Endometrial microvascular endothelial cells (primary cell): ENCODE measurements at regions not wholly inside any gene's neighbourhood (a gene's known extent, or its start where the extent isn't known, plus 50 kb on each side); places are given as distances from the start of the nearest gene placed in this dataset.

ENCODE experiments used
- in situ Hi-C: cut with HindIII; loops from 2 replicates; pipeline ENCODE4 v1.10.0; 2017; ENCODE audit warnings: low sequenced_read_pairs, low pct_unique_long_range_greater_than_20kb; ENCODE audit errors: inconsistent ontology term

DNA sequence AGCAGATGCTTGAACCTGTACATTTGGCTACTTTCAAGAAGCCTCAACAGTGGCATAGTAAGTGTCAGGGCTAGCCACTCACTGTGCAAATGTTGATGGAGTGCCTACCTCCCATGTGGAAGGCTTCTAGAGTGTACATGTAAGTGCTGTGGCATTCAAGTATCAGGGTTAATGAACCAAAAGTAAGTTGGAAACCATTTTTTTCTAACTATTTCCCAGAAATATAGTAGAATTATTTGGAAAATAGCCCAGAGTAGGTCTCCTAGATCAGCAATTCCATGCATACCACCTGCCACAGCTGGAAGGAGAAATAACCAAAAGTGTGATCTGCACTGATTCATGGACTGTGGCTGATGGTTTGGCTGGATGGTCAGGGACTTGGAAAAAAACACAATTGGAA is 53.3 kb downstream of the FOXD1 start:
- in situ Hi-C loops, result no loop called here

DNA sequence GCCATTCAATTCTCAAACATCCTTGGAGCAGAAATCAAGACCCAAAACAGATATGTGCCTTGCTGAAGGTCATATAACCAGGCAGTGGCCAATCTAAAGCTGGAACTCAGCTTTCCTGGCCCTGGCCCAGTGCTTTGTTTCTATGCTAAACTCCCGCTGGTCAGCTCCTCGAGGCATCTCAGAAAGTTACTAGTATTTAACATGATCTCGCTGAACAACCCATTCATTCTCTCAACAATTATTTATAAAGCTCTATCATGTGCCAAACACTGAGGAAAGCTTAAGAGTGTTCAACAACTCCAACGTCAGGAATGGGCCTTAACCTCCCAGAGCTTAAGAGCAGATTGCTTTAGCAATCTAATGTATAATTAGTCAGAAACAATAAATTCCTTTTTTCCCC is 54.0 kb downstream of the FOXD1 start:
- in situ Hi-C loops, result no loop called here

DNA sequence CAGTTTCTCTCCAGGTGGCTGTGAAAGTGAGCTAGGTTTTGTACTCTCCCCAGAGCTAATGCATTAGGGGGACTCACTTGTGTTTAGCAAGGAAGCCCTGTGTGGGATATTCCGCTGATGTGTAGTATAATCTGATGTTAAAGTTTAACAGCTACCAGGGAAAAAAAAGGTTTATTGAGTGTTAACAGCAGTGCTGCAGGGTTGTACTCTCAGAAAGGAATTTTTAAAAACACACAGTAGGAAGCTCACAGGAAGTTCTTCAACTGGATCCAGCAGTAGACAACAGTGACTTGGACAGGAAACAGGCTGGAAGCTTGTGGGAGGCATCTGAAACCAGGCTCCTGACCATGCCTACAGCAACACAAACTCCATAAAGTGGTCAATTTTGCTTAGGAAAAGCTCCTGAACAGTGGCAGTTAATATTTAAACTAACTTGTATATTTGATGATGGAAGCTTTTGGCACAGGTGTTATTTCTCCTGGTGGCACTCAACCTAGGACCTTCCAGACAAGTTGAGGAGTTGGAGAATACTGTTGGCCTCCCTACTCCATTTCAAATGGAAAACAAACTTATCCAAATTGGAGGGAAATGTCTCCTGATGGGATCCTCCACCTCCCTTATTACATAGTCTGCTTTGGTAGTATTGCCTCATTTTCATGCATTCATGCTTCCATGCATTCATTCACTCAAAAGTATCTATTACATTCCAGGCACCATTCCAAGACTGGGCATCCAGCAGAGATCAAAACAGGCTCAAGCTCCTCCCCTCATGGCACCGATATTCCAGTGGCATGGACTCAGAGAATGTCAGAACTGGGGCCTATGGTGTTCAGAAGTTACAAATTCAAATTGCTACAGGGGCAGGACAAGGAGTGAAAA is 54.7 kb downstream of the FOXD1 start:
- in situ Hi-C loops, result no loop called here

DNA sequence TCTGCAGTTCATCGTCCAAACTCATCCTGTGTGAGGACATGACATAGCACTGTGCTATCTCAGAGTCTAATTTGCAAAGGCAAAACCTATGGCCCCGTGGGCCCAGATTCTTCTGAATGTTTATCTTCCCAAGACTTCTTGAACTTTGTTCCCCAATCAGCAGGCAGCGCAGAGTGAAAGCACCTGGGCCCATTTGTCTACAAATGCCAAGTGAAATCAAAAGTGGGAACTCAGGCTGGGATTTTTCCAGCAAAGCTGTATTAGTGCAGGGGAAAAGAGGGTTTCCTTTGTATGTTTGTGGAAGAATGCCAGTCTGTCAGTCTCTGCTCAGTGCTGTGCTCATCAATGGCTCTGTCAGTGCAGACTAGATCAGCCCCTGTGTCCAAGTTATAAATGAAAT is 55.8 kb downstream of the FOXD1 start:
- in situ Hi-C loops, result no loop called here

DNA sequence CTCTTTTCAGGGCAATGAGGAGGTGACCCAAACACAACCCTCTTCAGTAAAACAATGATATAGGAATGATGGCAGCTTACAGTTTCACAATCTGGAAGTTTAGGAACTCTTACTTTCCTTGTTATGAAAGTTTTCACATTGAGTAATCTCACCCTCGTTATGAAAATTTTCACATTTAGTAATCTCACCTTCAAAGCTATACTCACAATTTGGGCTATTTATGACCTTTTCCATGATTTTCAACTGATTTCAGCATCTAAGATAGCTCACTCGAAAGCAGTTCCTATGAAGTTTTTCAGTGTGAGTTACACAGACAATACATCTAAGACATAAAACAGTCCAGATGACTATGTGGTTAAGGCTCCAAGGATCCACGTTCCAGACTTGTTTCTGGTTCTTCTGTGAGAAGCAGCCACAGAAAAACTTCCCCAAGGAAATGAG is 57.1 kb downstream of the FOXD1 start:
- in situ Hi-C loops, result no loop called here

DNA sequence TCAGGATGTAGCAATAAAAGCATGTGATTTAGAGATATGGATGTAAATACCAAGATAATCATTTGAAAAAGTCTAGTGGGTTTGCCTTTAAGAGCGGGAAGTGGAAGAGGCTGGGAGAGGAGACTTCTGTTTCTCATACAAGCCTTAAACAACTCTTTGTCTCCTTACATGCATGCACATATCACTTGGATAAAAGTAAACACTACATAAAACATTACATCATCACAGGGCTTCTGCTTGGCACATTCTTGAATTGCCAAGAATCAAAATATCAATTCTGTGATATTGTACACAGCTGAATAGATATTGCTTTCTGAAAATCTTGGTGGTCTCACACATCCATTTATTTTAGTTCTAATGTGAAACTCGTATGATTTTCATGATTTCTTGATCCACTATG is 57.6 kb downstream of the FOXD1 start:
- in situ Hi-C loops, result no loop called here

DNA sequence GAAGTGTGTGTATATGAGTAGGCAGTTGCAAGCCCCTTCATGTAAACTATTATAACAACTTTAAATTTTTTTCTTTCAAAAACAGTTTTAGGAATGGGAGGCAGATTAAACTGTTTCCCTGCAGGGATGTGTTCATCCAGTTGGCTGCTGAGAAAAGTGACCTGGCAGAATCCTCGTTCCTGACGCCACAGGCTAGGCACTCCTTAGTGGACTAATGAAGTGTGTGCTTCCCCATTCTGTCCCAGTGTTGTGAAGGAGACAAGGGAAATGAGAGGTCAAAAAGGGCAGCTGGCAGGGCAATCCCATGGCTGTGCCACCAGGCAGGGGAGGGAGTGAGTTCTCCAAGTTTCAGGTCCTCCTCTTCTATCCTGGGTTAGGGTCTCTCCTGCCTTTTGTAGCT is 59.8 kb downstream of the FOXD1 start:
- in situ Hi-C loops, result no loop called here

DNA sequence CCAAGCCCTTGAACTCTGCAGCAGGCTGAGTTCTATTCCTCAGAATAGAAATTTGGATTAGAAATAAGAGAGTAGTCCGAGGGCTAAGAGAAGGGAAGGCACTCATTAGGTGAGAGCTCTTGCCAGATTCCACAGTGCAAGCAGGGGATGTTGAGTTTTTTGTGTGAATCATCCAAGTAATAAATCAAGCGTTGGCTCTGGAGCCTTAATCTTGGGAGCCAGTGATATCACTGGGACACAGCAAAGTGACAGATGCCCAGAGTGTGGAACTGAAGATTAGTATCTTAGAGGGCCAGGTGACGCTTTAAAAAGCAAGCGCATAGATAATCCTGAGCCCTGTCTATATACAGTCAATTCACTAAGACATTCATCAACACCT is 60.3 kb downstream of the FOXD1 start:
- in situ Hi-C loops, result no loop called here

DNA sequence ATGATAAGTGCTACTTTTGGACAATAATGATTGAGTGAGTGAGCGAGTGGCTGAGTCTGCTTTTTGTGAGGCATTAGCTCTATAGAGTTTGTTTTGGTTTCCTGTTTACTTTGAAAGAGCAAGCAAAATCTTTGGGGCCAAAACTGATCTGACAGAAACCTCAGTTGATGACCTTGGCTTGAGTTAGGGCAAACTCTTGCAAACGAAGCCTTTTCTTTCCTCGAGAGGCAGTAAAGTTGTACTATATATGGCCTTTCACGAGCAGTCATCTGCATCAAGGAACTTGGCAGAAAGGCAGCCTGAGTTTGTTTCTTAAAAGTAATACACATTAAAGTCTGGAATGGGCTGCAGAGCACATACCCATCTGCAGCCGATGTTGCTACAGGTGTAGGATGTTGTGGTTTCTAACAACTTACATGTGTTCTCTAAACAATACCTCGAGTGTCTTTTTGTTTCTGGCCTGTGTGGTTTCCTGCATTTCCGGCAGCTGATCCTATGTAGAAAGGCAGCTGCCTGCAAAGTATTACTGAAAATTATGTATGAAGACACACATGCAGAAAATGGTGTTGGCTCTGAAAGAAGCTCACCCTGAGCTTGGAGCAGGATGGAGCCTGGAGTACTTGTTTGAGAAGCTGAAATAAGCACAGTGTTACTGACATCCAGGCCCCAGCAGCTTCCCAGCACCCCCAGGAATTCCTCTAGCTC is 60.8 kb downstream of the FOXD1 start:
- in situ Hi-C loops, result no loop called here

DNA sequence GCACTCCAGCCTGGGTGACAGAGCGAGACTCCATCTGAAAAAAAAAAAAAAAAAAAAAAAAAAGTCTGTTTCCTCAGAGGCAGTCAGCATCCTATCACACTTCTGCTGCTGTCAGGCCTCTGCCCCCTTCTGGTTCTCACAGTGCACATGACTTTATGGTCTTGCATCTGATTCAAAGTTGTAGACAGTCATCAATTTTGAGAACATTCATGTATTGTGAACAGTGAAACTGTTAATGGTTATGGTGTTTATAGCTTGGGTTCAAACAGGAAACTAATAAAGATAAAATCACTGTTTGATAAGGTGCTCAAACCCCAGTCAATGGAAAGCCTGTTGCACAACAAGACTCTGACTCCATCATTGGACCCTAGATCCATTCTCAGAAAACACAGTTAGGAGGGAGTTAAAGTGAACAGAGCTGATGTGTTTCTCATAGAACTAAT is 61.4 kb downstream of the FOXD1 start:
- in situ Hi-C loops, result no loop called here

DNA sequence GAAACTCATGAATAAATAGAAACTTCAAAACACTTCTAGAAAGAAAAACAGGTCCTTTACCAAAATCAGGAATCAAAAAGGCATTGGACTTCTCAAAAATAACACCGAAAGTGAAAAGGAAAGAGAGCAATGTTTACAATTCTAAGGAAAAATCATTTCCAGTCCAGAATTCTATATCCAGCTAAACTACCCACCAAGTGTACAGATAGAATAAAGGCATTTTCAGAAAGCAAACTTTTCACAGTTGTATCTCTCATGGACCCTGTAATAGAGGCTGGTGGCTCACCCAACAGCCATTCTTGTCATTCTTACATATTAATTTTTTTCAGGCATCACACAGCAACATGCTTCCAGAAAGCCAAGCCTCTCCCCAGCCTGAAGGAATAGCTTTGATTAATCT is 63.7 kb downstream of the FOXD1 start:
- in situ Hi-C loops, result no loop called here

DNA sequence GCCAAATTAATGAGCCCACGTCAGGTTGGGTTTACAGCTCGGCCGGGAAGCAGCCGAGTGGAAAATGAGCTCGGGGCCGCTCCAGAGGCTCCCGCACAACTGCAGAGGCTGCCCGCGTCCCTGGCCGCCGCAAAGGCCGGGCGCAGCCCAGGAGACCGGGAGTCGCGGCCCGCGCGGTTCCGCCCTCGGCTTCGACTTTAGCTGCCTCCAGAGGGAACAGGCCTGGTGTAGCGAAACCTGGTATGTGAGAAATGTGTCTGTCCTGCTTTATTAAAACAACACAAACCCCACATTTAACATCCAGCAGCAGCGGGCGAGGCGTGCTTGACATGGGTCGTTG is 66.2 kb downstream of the FOXD1 start:
- in situ Hi-C loops, result no loop called here

DNA sequence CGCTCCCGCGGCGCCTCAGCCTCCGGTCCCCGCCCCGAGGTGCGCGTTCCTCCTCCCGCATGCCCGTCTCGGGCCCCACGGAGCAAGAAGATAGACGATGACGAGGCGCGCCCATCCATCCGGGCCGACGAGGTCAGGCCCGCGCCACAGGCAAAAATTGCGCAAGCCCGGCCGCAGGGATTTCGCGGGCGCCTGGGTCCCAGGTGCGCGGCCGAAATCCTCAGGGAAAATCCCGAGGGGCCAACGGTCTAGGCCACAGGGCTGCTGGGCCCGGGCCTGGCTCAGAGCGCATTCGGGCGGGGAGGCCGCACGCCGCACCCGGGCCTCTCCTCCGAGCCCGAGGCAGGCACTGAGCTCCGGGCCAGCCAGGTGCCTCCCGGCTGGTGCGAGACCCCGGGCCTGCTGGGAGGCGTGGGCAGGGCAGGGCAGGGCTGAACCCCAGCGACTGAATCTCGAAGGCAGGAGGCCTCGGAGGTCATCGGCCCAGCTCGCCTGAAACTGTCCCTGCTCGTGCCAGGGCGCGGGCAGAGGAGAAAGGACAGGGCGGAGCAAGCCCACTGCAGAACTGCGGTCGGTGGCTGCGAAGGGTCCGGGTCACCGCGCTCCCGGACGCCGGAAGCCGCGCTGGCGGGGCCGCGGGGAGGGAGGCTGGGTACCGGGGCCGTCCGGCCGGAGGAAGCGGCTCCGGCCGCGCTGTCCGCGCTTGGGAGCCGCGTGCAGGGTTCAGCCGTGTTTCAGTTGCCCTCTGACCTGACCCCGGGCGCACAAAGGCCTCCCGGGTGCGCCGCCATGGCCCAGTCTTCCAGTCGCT is 66.8 kb downstream of the FOXD1 start:
- in situ Hi-C loops, result no loop called here

DNA sequence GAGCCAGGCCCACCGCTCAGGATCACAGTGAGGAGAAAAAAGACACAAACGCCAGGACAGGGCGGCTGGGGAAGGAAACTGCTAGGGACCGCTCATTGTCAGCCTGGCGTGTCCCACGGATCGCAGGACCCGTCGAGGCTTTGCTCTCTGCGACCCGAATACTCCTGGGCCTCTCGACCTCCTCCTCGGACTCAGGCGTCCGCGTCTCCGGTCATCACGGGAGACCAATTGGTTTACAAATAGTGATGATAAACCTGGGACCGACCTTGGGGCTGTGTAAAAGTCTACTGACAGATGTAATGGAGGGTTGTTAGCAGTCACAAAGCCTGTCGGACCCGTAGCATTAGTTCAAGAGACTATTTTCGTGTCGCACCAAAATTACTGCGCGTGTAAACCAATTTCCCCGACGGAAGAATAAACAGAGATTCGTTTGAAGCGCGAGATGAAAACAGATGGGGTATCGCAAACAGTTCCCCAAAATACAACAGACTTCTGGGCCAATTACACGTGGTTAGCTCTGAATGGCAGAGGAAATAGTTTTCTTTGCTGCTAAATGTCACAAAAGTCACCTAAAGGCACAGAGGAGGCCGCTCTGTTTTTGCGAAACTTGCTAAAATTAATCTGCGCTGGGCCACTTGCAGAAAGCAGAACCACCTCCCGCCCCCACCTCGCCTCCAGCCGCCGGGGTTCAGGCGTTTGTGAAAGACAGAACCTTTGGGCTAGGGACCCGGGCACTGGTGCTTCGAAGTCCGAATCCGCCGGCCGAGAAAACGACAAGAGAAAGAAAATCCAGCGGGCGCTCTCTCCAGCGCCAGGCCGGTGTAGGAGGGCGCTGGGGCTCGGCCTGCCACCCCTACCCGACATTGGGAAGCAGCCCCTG is 67.6 kb downstream of the FOXD1 start:
- in situ Hi-C loops, result no loop called here

DNA sequence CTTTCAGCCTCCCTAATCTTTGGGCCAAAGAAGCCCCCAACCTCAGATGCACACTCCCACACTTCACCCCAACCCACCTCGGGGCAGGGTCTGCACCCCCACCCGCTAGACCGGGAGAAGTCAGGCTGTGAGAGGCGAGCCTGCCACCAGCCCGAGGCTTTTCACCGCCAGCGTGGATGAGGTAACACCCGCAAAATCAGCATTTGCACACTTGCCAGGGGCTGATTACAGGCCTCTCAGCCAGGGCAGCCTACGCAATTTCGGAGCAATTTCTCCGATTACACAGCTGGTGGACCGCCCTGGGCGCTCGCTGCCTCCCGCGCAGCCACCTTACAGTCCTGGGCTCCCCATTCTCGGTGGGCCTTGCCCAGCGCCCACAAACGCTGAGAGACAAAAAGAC is 68.5 kb downstream of the FOXD1 start:
- in situ Hi-C loops, result no loop called here

DNA sequence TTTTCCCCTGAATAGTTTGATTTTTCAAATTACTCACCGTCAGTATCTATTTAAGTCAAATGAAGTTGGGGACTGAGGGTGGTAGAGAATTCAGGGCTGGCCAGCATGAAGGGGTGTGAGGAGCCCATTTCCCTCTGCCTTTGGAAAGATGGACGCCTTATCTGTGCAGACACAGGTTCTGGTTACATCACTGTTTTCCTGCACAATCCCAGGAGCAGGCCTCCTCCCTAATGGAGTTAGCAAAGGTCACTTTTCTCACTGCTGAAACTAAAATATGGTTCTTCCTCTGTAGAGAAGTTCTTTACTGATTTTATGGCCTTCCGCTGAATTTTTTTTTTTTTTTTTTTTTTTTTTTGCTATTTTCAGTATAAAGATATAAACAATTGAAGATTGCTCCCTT is 69.1 kb downstream of the FOXD1 start:
- in situ Hi-C loops, result no loop called here

DNA sequence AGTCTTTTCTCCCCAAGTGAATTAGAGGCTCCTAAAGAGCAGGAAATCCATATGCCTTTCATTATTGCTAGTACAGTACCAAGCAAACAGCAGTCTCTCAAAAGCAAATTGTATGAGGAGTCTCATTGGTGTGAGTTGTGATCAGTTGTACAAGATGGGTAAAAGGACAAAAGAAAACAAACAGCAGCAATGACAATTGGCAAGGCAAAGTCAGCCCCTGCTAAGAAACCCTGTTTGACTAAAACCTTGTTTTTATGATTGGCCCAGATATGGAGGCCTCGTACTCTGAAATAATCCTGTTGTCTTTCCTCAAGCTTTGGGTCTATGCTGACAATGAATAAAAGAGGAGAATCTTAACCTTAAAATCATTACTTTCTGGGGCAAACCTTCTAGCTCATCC is 69.8 kb downstream of the FOXD1 start:
- in situ Hi-C loops, result no loop called here

DNA sequence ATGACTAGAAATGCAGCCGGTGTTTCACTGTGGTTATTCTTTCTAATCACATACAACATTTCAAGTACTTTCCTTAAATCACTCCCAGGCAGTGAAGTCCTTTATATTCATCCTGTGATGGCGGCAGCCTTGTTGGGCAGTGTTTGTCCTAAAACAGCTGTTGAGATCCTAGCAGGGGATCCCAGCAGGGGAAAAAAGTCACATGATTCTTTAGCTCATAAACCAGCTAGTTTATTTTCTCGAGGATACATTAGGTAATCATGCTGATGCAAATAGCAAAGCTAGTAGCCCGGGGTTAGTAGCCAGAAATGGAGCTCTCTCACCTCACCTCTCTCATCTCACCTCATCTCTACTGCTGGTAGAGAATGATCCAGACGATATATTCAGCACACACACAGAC is 70.5 kb downstream of the FOXD1 start:
- in situ Hi-C loops, result no loop called here

DNA sequence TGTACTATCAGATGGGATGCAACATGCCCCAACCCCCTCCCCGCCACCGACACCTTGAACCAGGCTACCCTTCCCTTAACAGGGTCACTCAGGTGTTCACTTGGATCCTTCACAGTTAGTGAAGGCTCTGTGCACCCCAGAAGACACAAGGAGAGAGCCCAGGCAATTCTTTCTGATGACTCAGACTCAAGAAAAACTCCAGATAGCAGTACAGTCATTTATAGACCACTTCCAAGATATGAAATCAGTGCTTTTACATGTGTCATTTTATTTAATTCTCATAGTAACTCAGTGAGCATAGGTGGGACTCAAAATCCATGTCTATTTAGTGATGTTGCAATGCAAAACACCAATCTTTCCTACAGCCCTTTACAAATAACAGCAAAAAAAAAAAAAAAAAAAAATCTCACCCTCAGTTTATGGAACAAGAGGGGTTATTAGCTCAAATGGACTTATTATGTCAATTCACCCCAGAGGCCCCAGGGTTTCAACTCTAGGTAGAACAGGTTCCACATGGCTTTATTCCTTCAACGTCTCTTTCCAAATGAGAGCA is 71.9 kb downstream of the FOXD1 start:
- in situ Hi-C loops, result no loop called here
